OCI-M1 (cell line): ENCODE measurements at regions not wholly inside any gene's neighbourhood (a gene's known extent, or its start where the extent isn't known, plus 50 kb on each side); places are given as distances from the start of the nearest gene placed in this dataset.

Experiments used
- DNase-seq: peaks from one replicate; lab custom pipeline; 2025; lab: John Stamatoyannopoulos, UW

DNA sequence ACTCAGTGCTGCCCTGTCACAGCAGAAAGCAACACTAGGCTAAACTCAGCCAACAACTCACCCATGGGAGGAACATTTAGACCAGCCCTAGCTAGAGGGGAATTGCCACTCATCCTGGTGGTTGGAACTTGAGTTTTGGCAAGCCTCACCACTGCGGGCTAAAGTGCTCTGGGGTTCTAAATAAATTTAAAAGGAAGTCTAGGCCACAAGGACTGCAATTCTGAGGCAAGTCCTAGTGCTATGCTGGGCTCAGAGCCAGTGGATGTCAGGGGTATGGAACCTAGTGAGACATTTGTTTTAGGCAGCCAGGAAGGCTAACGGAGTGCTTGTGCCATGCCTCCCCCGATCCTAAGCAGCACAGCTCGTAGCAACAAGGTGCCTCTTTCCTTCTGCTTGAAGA lies 78.0 kb downstream of the RGS13 start:
- DNase-seq: no peak

DNA sequence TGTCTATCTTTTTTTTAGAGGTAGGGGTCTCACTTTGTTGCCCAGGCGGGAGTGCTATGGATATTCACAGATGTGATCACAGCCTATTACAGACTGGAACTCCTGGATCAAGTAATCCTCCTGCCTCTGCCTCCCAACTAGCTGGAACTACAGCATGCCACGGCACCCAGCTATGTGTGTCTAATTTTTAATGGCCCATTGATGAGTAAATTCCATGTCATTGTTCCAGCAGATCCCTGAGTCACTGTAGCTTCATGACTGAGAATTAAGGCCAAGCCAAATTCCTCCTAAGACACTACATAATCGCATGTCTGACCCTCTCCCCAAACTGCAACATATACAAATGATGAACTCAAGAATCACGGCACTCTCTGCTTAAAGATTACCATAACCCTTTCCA lies 84.2 kb upstream of the RGS2 start:
- DNase-seq: no peak

GRCh38 chr1:192726820-192727504 lies 81.9 kb upstream of the RGS2 start:
- peak; percentile 55 for DNase-seq

DNA sequence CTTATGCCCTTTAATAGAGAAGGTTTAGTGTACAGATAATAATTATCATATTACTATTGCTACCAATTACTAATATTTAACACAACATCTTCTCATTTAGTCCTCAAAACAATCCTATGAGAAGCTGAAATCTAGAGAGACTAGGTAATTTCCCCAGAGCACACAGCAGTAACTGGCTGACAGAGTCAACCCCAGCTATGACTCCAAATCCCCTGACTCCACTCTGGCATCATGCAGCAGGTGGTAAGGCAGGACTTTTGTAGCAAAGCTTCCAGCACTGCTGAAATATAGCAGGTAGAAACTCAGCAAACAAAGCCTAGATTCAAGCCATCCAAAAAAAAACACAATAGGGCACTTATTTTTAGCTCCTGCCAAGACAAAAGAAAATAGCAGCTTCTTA lies 79.3 kb upstream of the RGS2 start:
- no peak for DNase-seq

DNA sequence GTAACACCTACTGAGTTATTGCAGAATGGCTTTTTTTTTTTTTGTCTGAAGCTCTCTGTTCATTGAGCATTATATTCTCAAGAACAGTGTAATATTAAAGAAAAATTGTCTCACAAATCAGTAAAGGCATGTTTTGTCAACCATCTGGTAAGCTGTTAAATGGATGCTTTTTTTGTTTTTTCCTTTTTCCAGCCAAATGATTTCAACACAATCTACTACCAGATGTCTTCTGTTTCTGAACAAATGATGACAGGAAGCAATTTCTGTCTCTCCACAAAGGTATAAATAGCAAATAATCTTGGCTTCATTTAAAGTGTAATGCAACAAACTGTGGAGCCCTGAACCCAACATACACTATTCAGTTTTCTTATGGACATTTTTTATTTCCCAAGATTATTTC lies 78.6 kb upstream of the RGS2 start:
- DNase-seq: no peak

- peak; percentile 79 for DNase-seq
These were observed 76.1 kb upstream of the RGS2 start for GRCh38 chr1:192732787-192733186.

DNA sequence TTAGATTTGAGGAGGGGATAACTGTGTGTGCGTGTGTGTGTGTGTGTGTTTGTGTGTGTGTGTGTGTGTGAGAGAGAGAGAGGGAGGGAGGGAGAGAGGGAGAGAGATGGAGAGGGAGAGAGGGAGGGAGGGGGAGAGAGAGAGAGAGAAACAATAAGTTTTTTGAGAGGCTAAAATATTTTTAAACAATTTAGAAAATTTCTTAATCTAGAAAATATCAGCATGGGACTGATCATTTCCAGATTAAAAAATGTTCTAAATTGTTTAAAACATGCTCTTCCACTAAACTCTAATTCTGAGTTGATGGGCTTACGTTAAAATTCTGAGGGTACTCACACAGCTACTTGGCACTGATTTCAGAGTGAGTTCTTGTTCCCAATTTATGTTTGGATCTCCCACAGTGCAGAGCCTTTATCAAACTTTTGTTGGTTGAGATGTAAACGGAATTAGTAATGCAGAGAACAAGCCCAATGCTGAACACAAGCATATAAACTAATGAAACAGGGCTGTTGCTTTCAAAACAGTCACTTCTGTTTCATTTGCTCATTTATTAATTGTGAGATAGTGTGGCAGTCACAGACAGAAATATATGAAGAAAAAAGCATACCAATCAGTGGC lies 73.4 kb upstream of the RGS2 start:
- DNase-seq: no peak

- DNase-seq: no peak
These were observed 71.5 kb upstream of the RGS2 start for GRCh38 chr1:192737306-192737705.

- DNase-seq: peak; percentile 85
These were observed 69.2 kb upstream of the RGS2 start for GRCh38 chr1:192739476-192740184.

DNA sequence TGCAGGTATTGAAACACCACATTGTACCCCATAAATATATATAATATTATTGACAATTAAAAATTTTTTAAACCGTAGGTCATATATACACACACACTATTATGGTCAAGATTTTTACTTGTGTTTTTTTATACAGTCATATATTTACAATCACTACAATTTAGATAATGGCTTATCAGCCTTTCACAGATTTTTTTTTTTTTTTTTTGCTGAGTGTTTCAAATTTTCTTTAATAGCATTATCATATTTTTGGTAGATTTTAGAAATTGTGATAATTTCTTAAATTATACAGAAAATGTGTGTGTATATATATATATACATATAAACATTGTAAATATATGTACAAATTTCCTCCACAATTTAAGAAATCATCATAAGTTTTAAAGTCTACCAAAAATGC lies 68.6 kb upstream of the RGS2 start:
- DNase-seq: no peak

DNA sequence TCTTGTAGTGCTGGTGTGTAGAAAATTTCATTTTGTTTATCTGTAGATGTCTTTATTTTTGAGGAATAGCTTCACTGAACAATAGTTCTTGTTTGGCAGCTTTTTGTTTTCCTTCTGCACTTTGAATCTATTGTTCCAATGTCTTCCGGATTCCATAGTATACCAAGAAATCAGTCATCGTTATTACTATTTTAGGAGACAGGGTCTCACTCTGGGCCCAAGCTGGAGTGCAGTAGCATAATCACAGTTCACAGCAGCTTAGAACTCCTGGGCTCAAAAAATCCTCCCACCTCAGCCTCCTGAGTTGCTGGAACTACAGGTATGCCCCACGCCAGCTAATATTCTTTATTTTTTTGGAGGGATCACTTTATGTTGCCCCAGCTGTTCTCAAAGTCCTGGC lies 67.7 kb upstream of the RGS2 start:
- DNase-seq: peak; percentile 26

GRCh38 chr1:192747301-192747700 lies 61.5 kb upstream of the RGS2 start:
- DNase-seq: no peak

GRCh38 chr1:192747943-192748342 lies 60.9 kb upstream of the RGS2 start:
- DNase-seq: peak; percentile 91

- DNase-seq: peak; percentile 40
These were observed 59.5 kb upstream of the RGS2 start for GRCh38 chr1:192749349-192749748.

DNA sequence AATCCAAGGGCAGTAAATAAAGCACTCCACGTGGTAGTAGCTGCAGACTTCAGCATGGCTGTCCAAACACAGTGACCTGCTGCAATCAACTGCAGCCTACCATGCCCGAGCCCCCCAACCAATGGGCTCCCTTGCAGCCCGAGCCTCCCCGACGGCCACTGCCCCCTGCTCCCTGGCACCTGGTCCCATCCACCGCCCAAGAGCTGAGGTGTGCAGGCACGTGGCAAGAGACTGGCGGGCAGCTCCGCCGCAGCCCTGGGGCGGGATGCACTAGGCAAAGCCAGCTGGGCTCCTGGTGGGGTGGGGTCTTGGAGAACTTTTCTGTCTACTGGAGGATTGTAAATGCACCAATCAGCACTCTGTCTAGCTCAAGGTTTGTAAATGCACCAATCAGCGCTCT lies 57.6 kb upstream of the RGS2 start:
- DNase-seq: no peak

DNA sequence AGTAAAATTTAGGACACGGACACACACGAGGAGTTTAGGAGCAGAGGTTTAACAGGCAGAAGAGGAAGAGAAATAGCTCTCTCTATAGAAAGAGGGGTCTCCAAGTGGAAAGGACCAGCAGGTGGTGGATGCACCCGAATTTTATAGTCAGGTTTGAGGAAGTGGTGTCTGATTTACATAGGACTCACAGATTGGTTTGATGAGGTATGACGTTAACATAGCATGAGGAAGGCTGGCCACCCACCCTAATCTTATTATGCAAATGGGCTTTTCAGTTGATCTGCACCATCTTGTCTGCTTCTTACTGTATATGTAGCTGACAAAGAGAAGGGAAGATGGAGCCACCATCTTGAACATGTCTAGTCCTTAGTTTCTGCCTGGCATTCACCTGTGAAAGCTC lies 52.5 kb upstream of the RGS2 start:
- peak; percentile 81 for DNase-seq

GRCh38 chr1:192756847-192757246 lies 52.0 kb upstream of the RGS2 start:
- no peak for DNase-seq

DNA sequence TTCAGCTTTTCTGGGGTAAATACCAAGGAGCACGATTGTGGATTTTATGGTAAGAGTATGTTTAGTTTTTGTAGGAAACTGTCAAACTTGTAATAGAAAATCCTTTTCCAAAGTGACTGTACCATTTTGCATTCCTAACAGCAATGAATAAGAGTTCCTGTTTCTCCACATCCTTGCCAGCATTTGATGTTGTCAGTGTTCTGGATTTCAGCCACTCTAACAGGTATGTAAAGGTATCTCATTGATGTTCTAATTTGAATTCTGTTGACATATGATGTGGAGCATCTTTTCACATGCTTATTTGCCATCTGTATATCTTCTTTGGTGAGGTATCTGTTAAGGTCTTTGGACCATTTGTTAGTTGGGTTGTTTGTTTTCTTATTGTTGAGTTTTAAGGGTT lies 50.3 kb upstream of the RGS2 start:
- no peak for DNase-seq
